ENCODE measurements at regions not wholly inside any gene's neighbourhood (a gene's known extent, or its start where the extent isn't known, plus 50 kb on each side); places are given as distances from the start of the nearest gene placed in this dataset.
"Not testable (repeated sequence)": the region's sequence is repeated elsewhere in the genome, so short reads cannot be mapped to it uniquely, and the experiment has no call there.

DNA sequence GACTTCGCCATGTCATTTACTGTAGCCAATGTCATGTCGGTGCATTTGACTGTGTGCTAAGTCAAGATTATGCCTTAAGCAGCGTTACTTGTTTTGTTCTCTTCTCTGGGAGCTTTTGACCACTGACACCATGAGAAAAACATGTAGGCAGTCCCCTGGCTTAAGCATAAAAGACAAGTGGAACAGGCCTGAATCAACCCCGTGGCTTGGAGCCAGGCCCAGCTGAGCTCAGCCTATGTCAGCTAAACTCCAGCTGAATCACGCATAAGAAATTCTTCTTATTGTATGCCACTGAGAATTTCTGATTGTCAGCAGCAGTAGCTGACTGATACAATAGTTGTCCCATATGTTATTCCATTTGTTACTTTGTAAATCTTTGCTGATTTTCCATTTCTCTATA lies 261.9 kb downstream of the CBLL2 start:
- ATAC-seq: no peak
- no peak for DNase-seq

DNA sequence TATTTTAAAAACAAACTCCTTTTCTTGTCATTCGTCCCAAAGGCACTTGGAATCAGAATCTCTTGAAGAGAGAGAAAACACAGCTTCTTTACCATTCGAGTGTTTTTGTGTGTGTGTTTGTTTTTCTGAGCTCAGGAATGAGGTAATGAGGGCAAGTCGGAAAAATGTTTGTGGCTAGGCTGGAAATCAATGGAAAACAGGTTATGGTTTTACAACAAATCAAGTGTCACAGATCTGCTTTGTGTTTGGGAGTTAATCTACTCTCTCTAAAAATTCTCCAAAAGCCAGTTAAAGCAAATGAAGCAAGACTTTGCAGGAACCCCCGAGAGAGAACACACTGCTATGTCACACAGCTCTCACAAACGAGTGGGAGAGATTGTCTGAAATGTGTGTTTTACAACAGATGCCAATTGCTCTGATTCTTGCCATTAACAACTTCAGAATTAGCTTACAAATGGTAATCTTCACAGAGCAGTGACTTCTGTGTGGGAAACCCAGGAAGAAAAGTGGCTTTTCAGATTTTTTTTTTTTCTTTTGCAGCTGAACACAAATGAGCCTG lies 264.1 kb downstream of the CBLL2 start:
- ATAC-seq: no peak
- no peak for DNase-seq

DNA sequence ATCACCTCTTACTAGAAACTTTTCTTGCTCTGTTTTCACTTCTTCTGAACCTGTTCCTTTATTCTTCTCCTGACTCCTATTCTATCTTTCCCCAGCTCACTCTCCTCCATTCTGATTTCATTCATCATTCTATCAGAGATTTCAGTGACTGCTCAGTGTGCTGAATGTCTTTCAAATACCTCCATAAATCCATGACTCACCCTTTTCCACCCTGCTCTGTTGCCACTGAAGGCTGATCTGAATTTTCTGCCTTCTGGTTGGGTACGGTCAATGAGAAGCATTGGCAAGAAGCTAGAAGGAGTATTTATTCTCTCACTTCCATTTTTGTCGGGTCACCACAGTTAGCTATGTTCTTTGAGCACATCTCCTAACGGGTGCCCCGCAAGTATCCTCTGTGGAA lies 265.9 kb downstream of the CBLL2 start:
- ATAC-seq: no peak

DNA sequence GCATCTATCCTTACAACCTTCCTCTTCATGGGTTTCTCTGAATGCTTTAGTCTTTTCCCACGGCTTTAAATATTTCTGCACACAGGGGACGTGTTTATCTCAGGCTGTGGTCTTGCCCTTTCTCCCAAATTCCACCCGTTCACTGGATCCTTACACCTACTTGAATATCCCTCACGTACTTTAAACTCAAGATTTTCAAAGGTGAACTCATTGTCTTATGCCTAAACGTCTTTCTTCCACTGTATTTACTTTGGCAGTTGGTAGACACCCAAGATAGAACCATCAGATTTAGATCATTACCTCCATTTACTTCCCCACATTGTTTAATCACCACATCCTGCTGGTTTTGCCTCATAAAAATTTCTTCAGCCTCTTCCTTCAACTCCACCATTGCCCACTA lies 269.2 kb downstream of the CBLL2 start:
- DNase-seq (no peak), ATAC-seq (no peak)

More for the DNA sequence above, 265.9 kb downstream of the CBLL2 start:
- no peak for DNase-seq

DNA sequence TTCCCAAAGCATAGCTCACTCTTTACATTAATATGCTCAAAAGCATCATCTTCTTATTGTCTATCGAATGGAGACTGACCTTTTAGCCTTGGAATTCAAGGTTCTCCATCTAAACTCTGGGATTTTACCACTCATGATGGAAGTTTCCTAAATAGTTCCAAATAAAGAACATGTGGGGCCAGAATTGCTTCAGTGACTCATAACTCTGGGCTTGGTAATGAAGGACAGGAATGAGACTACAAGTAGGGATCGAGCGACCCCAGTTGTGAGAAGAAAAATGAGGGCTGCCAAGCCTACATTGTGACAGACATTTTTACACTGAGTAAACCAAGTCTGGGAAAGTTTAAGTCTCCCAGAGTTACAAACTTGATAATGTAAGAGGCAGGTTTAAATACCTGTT lies 269.9 kb downstream of the CBLL2 start:
- DNase-seq (no peak), ATAC-seq (no peak)

DNA sequence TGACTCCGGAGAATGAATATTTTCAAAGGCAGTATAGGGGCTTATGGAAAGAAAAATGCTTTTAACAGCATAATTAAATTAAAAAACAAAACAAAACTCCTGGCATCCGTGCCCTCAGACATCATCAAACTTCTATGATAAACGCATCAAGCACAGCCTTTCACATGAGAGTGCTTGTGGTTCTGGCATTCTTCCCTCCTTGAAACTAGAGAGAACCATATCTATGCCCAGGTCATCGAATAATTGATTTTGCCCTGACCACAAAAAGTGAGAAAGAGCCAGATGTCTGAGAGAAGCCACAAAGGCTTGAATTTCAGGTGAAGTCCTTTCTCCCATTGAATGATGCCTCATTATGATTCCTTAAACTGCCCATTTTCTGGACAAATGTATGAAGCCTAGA lies 286.8 kb downstream of the CBLL2 start:
- no peak for DNase-seq

DNA sequence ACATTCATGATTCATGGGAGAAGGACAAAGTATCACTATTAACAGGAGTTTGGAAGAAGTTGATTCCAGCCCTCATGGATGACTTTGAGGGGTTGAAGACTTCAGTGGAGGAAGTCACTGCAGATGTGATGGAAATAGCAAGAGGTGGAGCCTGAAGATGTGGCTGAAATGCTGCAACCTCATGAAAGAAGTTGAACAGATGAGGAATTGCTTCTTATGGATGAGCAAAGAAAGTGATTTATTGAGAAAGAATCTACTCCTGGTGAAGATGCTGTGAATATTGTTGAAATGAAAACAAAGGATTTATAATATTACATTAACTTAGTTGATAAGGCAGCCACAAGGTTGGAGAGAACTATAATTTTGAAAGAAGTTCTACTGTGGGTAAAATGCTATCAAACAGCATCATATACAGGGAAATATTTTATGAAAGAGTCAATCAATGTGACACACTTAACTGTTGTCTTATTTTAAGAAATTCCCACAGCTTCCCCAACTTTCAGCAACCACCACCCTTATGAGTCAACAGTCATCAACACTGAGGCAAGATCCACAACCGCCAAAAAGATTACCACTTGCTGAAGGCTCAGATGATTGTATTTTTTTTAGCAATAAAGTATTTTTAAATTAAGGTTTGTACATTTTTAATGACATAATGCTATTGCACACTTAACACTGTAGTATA lies 302.6 kb downstream of the CBLL2 start:
- DNase-seq (no peak), ATAC-seq (no peak)

More for the DNA sequence above, 286.8 kb downstream of the CBLL2 start:
- no peak for ATAC-seq

DNA sequence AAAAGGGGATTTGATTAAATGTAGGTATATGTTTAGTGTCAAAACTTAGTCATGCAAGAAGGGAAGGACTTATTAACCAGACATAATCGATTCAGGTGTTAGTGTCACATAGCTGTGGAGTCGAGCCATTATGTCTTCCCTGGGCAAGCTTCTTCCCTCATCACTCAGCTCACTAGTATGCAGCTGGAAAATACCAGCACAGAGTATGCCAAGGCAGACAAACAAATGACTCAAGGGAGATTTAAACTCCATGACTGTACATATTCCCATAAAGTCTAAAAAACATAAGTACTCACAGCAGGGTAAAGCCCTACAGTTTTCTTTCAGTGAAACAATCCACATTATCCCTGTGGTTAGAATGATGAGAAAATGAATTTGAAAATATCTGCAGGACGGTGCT lies 304.5 kb downstream of the CBLL2 start:
- ATAC-seq (no peak), DNase-seq (no peak)

DNA sequence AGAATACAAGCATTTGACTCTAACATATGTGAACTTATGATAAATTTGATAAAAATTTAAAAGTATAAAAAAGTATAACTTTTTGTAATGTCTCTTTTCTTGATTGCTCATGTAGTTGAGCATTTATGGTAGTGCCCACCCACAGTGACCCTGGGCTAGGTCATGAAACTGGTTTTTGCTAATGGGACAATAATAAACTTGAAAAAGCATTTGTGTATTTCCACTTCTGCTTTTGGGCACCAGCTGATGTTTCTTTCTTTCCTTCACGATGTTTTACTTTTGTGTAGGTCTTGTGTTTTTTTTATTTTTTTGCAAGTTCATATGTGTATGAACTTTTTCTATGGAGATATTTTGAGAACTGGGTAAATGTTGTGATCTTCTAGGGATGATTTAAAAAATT lies 313.1 kb downstream of the CBLL2 start:
- no peak for ATAC-seq
- DNase-seq: no peak

DNA sequence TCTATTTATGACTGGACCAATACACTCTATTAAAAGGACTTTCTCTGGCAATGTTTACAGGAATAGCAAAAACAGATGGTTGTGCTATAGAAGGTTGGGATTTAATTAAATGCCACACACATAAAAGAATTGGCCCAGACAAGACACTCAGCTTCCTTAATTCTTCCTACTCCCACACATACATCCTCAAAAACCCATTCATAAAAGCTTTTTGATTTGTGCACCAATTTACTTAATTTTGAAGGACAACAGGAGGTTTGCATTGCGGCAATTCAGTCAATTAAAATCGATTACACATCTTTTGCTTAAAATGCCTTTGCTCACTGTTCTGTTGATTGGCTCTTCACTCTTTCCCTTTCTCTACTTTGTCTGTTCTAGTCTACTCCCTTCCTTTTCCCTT lies 317.1 kb downstream of the CBLL2 start:
- ATAC-seq (no peak), DNase-seq (no peak)

DNA sequence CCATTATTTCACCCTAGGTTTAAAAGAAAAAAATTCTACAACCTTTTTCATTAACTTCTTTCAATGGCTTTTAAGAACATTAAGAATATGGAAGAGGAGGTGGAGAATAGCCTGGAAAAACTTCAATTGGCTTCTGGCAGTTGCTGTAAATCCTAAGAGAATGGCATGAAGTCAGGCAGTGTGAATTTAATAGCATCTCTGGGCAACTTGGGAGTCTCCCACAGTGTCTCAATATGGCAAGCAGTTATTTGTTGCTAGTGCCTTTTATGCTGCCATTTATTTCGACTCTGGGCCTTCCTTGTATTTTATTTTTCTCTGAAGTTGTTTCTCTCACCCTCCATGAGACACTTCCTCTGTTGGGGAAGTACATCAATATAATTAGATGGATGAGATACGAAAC lies 322.1 kb downstream of the CBLL2 start:
- no peak for DNase-seq
- ATAC-seq: no peak

DNA sequence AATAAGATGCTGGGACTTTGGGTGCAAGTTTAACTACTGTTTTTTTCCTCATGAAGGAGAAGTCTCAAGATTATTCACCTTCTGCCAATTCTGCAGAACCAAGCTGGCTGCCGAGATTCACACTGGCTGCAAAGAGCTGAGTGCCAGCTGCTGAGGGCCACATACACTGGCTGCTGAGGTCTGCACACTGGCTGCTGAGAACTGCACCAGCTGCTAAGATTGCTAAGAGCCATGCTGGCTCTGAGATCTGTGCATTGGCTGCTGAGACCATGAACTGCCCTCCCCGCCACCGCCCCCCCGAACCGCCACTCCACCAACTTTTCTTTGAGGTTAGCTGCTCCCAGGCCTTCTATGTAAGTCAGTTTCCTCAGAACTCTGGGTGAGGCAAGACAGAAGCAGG lies 330.3 kb downstream of the CBLL2 start:
- ATAC-seq (no peak), DNase-seq (no peak)

DNA sequence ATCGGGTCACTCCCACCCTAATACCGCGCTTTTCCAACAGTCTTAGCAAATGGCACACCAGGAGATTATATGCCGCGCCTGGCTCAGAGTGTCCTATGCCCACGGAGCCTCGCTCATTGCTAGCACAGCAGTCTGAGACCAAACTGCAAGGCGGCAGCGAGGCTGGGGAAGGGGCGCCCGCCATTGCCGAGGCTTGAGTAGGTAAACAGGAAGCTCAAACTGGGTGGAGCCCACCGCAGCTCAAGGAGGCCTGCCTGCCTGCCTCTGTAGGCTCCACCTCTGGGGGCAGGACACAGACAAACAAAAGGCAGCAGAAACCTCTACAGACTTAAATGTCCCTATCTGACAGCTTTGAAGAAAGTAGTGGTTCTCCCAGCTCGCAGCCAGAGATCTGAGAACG lies 336.7 kb downstream of the CBLL2 start:
- not testable (repeated sequence) for DNase-seq, ATAC-seq

DNA sequence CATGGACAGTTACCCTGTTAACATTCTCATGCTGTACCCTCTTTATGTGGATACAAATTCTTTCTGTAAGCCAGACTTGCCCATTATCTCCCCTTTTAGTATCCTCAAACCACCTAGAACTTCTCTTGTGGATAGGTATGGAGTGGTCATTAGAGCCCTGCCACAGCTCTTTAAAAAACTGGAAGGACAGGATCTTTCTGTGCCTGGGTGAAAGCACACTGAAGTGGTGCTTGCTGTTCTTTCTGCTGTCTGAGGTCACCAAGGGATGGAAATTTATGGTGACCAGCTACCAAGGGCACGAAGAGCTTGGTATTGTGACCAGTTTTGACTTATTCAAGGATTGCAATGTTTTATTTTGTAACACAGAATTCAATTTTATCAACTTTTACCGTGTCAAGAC lies 344.2 kb downstream of the CBLL2 start:
- DNase-seq (no peak), ATAC-seq (no peak)

DNA sequence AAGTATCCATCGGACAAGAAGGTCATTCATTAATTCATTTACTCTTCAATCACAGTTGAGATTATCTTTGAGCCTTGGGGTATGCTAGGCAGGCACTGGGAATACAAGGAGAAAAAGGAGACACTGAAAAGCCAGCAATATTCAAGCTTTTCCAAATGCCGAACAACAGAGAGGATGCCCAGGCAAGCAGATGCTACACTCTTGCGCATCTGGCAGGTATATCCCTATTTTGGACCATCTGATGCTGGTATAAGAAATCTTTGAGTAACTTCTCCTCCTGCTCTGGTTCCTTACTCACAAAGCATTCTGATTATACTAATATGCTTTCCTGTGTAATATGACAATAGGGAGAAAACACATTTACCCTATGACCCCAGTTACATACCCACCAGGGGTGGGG lies 354.9 kb downstream of the CBLL2 start:
- no peak for DNase-seq
- ATAC-seq: no peak

DNA sequence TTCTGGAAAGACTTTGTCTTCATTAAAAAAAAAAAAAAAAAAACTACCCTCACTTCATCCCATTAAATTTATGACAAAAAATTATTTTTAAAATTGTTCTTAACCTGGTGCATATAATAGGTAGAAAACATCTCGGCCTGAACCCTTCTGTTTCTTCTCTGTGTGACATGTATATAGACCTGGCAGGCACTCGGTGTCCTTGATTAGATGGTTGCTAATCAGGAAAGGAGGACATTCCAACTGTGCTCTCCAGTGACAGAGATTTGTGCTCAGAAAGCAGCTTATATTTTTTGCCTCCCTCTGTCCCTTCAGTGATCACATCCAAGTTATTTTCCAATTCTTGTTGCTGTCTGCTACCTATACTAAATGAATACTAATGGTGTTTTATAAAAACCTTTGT lies 355.6 kb downstream of the CBLL2 start:
- no peak for DNase-seq
- no peak for ATAC-seq

DNA sequence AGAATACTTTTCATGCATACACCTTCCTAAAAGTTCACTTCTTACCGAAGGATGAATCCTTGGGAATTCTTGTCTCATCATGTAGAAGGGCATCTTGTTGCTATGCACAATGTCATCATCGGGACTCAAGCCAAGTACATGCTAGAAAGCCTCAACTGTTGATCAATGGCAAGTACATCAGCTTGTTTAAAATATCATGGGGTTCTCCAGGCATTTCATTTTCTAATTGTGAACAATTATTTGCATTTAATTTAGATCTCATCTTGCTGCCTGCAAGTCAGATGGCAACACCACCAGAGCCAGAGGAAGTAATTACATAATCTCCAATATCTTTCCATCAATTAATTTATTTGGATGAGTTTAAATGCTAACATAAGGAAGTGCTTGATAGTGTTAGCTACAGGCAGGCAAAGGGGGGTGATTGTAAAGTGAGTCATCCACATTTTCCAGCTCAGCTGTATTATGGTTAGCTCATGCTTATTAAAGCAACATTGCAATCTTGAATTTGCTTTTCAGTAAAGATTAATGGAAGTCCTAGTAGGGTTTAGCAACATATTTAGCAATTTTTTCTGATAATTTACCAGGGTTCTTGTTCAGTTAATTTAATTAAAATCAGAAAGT lies 356.5 kb downstream of the CBLL2 start:
- no peak for DNase-seq
- no peak for ATAC-seq

DNA sequence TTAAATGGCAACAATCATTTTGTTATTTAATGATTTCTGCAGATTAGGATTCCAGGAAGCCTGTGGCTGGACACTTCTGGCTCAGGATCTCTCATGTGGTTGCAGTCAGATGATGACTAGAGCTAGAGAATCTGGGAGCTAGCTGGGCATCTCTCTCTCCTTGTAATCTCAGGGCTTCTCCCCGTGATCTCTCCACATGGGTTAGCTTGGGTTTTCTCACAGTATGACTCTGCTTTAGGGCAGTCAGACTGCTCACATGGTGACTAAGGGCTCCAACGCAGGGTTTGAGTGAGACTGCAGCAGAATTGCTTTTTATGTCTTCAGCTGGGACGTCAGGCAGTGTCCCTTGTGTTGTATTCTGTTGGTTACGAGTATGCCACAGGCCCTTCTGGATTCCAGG lies 361.4 kb downstream of the CBLL2 start:
- DNase-seq: no peak
- ATAC-seq: no peak

DNA sequence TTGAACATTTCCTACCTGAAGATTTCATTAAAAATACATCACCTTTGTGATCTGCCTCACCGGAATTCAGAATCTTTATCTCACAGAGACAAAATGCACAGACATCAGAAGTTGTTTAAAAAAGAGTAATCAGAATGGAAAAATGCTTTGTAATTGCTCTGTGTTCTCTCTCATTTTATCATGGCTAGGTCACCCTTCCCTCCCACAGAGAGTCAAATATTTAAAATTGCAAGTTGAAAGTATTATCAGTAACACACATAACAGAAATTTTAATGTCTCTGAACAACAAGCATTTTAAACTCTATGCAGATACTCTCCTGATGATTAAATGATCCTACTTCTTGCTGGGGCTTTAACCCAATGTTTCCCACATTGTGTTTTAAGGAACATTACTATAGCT lies 362.0 kb downstream of the CBLL2 start:
- no peak for ATAC-seq
- no peak for DNase-seq

DNA sequence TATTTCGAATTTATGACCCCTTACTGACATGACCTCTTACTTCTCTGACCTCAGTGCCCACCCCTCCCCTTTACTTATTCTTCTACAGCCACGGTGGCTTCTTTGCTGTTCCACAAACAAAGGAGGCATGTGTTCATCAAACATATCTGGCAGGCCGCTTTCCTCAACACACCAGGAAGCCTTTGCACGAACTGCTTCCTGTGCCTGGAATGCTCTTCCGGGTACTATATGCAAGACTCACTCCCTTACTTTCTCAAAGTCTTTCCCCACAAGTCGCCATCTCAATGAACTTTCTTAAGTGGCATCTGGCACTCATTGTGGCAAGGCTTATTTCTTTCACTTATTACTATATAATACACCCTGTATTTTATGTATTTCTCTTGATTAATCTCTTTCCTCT lies 351.5 kb upstream of the DDX53 start:
- ATAC-seq (no peak), DNase-seq (no peak)

DNA sequence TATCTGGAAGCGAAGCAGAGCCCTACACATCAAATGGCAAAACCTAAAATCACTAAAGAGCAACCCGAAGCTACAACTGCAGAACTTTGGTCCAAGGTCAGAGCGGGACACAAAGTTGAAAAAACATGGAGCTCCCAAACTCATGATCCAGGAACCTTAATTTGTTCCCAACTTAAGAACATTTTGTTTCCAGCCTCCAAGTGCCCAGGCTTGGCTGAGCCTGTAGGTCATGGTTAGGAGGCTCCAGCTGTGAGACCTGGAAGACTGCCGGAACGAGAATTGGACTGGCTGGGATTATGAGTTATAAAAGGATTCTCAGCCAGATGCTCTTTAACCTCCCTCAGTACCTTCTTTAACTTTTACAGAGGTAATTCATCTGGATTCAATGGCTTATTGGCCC lies 349.1 kb upstream of the DDX53 start:
- ATAC-seq: no peak

DNA sequence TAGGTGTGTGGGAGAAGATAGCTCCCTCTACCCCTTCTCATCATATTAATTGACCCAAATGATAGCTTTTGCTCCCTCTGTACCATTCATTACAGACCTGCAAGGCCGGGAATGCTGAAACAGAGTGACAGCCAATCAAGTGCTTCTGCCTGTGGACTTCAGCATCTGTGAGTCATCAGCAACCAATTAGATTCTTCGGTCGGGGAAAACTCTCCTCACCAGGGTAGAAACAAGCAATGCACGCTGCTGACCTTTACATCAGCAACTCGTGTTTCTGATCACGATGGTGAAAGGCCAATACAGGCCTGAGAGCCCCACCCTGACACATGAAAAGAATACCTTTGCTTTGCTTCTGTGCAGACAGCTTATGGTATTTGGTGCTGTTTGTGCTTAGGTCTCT lies 347.2 kb upstream of the DDX53 start:
- DNase-seq (no peak), ATAC-seq (no peak)

More for the DNA sequence above, 349.1 kb upstream of the DDX53 start:
- DNase-seq: no peak

DNA sequence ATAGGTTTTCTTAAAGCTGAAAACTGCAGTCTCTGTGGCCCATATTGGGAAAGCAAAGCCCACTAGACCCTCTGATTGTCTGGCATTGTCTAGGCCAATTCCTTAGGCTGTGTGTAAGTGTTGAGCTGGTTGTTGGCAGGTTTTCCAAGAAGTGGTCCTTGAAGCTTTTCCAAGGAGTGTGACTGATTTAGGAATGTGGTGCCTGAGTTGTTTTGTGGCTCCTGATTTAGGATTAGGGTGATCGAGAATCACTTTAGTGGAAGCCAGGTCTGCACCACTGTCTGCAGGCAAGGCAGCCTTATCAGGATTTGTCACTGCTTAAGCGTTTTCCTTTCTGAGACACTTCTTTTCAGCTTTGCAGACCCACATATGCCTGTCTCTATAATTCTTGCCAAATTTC lies 339.0 kb upstream of the DDX53 start:
- no peak for DNase-seq
- no peak for ATAC-seq

DNA sequence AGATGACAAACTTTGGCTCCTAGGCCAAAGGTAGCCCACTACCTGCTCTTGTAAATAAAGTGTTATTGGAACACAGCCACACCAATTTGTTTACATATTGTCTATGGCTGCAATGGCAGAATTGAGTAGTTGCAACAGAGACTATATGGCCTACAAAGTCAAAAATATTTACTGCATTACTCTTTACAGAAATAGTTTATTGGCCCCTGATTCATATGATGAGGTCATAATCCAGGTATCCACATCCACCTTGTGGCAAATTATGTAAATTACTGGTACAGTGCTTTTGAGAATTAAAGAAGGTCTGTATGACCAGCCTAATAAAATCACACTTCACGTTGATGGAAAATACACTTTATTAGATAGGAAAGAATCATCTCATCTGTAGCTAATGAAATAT lies 337.0 kb upstream of the DDX53 start:
- no peak for ATAC-seq
- no peak for DNase-seq

Measured in stimulated activated naive CD8-positive, alpha-beta T cell treated with anti-CD3 and anti-CD28 coated beads, Interleukin-15, Interleukin-2, amounts not matched to agents 100 U/mL and 50 U/mL, for 24 hours (primary cell).